GM12878 (cell line): ENCODE measurements at regions not wholly inside any gene's neighbourhood (a gene's known extent, or its start where the extent isn't known, plus 50 kb on each side); places are given as distances from the start of the nearest gene placed in this dataset.

Source experiments
- ATAC-seq: fragments of 200-7000 bp; cut with Tn5 transposase; 3 replicates; pipeline ENCODE4 v1.9.1; 2020; ENCODE audit warnings: mild to moderate bottlenecking, moderate library complexity
- BruUV-seq: library from RNA; stranded (reverse); fragments of 400-500 nt; replicated peaks from 2 replicates; lab custom pipeline; 2021; lab: Mats Ljungman, UMichigan
- CTCF ChIA-PET: fragments of 300-600 bp; sonication (Branson Sonifier 250); formaldehyde crosslinking; extraction: SDS; loops from one replicate; lab custom pipeline; 2021; ENCODE audit warnings: inconsistent platforms; lab: Yijun Ruan, JAX
- POLR2A ChIA-PET: fragments of 350-600 bp; formaldehyde crosslinking; extraction: SDS; loops from one replicate; lab custom pipeline; 2021; ENCODE audit warnings: inconsistent platforms; lab: Charles Lee
- RAD21 ChIA-PET: fragments of 300-600 bp; sonication (Branson Sonifier 250); formaldehyde crosslinking; loops from one replicate; lab custom pipeline; 2023; ENCODE audit warnings: antibody characterized with exemption; ENCODE audit not compliant: unreplicated experiment; lab: Charles Lee
- SMC1A ChIA-PET: fragments of 300-600 bp; sonication (Branson Sonifier 250); formaldehyde crosslinking; loops from one replicate; lab custom pipeline; 2023; ENCODE audit not compliant: unreplicated experiment, uncharacterized antibody; lab: Charles Lee
- DNase-seq: peaks from one replicate; pipeline ENCODE4 v3.0.0-alpha.2; 2011; ENCODE audit warnings: low read depth, low spot score
- FAIRE-seq: peaks from 3 replicates; lab custom pipeline; 2011; peaks lifted over from hg19 to GRCh38; lab: Jason Lieb, UNC
- H2AFZ ChIP-seq: 2 replicates; pipeline ENCODE4 v1.6.0; 2011; ENCODE audit warnings: low read depth, low read length, control low read depth; ENCODE audit not compliant: control insufficient read depth
- H3K27ac ChIP-seq: 2 replicates; pipeline ENCODE4 v1.5.1; 2011; ENCODE audit warnings: control low read depth; ENCODE audit not compliant: control insufficient read depth, insufficient read depth
- H3K27me3 ChIP-seq, 2 experiments: replicated peaks in 1 of 2; 2 replicates each; pipeline versions ENCODE4 v1.6.0 to v1.6.1; 2011; ENCODE audit warnings: low read length in 1 of 2; ENCODE audit not compliant: control insufficient read depth in 2 of 2, insufficient read depth in 2 of 2
- H3K36me3 ChIP-seq, 2 experiments: 2 replicates each; pipeline ENCODE4 v1.5.1; 2011; ENCODE audit warnings: low read length in 1 of 2; ENCODE audit not compliant: control insufficient read depth in 2 of 2, insufficient read depth in 2 of 2
- H3K4me1 ChIP-seq: 2 replicates; pipeline ENCODE4 v1.6.1; 2011; ENCODE audit warnings: mild to moderate bottlenecking, low read length, moderate library complexity, mixed read lengths; ENCODE audit not compliant: control insufficient read depth, insufficient read depth
- H3K4me2 ChIP-seq: 2 replicates; pipeline ENCODE4 v1.6.0; 2011; ENCODE audit warnings: control low read depth; ENCODE audit not compliant: control insufficient read depth, insufficient read depth
- H3K4me3 ChIP-seq: fragments of 200-600 bp; sonication (generic); 2 replicates; pipeline ENCODE4 v1.5.1; 2016
- H3K79me2 ChIP-seq: 2 replicates; pipeline ENCODE4 v1.6.0; 2011; ENCODE audit warnings: low read length; ENCODE audit not compliant: control insufficient read depth, insufficient read depth
- H3K9ac ChIP-seq: 2 replicates; pipeline ENCODE4 v1.8.0; 2011; ENCODE audit warnings: low read length, control low read depth, mixed read lengths; ENCODE audit not compliant: control insufficient read depth, insufficient read depth
- H3K9me3 ChIP-seq: replicated peaks from 3 replicates; pipeline ENCODE4 v1.5.1; 2011; ENCODE audit warnings: mild to moderate bottlenecking, low read length; ENCODE audit not compliant: control insufficient read depth, insufficient read depth
- H4K20me1 ChIP-seq: 2 replicates; pipeline ENCODE4 v1.6.0; 2011; ENCODE audit not compliant: control insufficient read depth, insufficient read depth
- BRCA1 ChIP-seq: IDR thresholded peaks from 2 replicates; pipeline ENCODE4 v1.6.1; 2011; ENCODE audit warnings: low read depth, low read length, improper control_type of control experiment
- CHD4 ChIP-seq: fragments of 200-600 bp; sonication (generic); IDR thresholded peaks from 2 replicates; pipeline ENCODE4 v1.6.1; 2016; ENCODE audit warnings: mild to moderate bottlenecking
- JUNB ChIP-seq: IDR thresholded peaks from 2 replicates; pipeline ENCODE4 v1.6.1; 2016; ENCODE audit warnings: antibody characterized with exemption, mild to moderate bottlenecking
- MYB ChIP-seq: fragments of 150-350 bp; IDR thresholded peaks from 2 replicates; pipeline ENCODE4 v1.6.1; 2014; ENCODE audit warnings: mild to moderate bottlenecking, low read depth, low read length, borderline replicate concordance
- NFXL1 ChIP-seq: fragments of 450-650 bp; IDR thresholded peaks from 2 replicates; pipeline ENCODE4 v1.6.1; 2017; ENCODE audit warnings: antibody characterized with exemption, mild to moderate bottlenecking, borderline replicate concordance
- RBBP5 ChIP-seq: fragments of 200-600 bp; sonication (generic); conservative IDR thresholded peaks from 2 replicates; pipeline ENCODE4 v1.6.1; 2016
- RELA ChIP-seq: fragments of 450-650 bp; IDR thresholded peaks from 2 replicates; pipeline ENCODE4 v1.8.0; 2014; ENCODE audit warnings: borderline replicate concordance; ENCODE audit not compliant: partially characterized antibody
- RFX5 ChIP-seq: IDR thresholded peaks from 2 replicates; pipeline ENCODE4 v1.6.1; 2011; ENCODE audit warnings: low read depth, low read length, improper control_type of control experiment
- SMARCA5 ChIP-seq: fragments of 450-650 bp; IDR thresholded peaks from 2 replicates; pipeline ENCODE4 v1.6.1; 2017; ENCODE audit warnings: mild to moderate bottlenecking
- SREBF1 ChIP-seq: IDR thresholded peaks from 2 replicates; pipeline ENCODE4 v1.6.1; 2012; ENCODE audit warnings: mild to moderate bottlenecking, low read length
- TAF1 ChIP-seq: IDR thresholded peaks from 2 replicates; pipeline ENCODE4 v1.6.1; 2011; ENCODE audit warnings: mild to moderate bottlenecking, low read depth, low read length, borderline replicate concordance
- TBL1XR1 ChIP-seq: IDR thresholded peaks from 2 replicates; pipeline ENCODE4 v1.6.1; 2012; ENCODE audit warnings: low read depth, low read length, improper control_type of control experiment
- ZNF207 ChIP-seq: fragments of 450-650 bp; IDR thresholded peaks from 2 replicates; pipeline ENCODE4 v1.6.1; 2014; ENCODE audit warnings: antibody characterized with exemption, mild to moderate bottlenecking, borderline replicate concordance
- ZZZ3 ChIP-seq: IDR thresholded peaks from 2 replicates; pipeline ENCODE4 v1.6.1; 2011; ENCODE audit warnings: low read depth; ENCODE audit not compliant: control insufficient read depth, insufficient read length
- in situ Hi-C: fragments of 300-500 bp; cut with MboI; formaldehyde crosslinking; loops from 9 replicates; pipeline ENCODE4 v1.14.3; 2018; ENCODE audit warnings: mixed read lengths
- intact Hi-C: fragments of 100-400 bp; cut with micrococcal nuclease; formaldehyde crosslinking; loops from one replicate; pipeline ENCODE4 v1.14.2; 2022; ENCODE audit not compliant: unreplicated experiment
- TF ChIP-seq, protein P1 (sequence below): fragments of 450-650 bp; IDR thresholded peaks from 2 replicates; pipeline ENCODE4 v1.6.1; 2017; ENCODE audit warnings: antibody characterized with exemption, mild to moderate bottlenecking, moderate library complexity
- TF ChIP-seq, protein P2 (sequence below): fragments of 150-350 bp; IDR thresholded peaks from 2 replicates; pipeline ENCODE4 v1.6.1; 2016; ENCODE audit warnings: low read depth, low read length
- TF ChIP-seq, protein P3 (sequence below): IDR thresholded peaks from 2 replicates; pipeline ENCODE4 v1.6.1; 2011; ENCODE audit warnings: mild to moderate bottlenecking, low read depth, low read length, moderate library complexity; ENCODE audit not compliant: insufficient replicate concordance
- TF ChIP-seq, protein P4 (sequence below): fragments of 450-650 bp; conservative IDR thresholded peaks from 2 replicates; pipeline ENCODE4 v1.6.1; 2017; ENCODE audit warnings: mild to moderate bottlenecking, moderate library complexity

DNA sequence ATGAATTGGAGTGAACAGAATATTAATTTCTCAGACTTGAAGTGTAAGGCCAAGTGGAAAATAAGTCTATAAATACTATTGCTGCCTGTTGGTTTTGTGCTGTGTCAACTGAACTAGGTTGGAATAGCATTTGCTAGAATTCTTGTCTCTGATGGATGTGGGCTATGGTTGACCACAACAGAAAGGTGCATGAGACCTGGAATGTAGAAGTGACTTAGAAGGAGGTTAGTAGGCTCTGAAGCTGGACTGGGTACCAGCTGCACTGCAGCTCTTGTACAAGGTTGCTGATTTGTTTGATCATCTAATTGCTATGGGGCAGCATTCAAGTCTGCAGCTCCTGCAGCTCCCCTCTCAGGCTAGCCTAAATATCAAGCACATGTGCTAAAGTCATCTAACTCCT lies 479.0 kb upstream of the NRSN1 start:
- no peak for ATAC-seq
- Histone ChIP-seq H4K20me1 (no peaks in the 10 kb centered on the region), H3K27me3 (no peaks in the 10 kb centered on the region), H2AFZ (no peak overlapping the region), H3K36me3 (no peaks in the 10 kb centered on the region), H3K4me1 (no peaks in the 10 kb centered on the region), H3K79me2 (no peaks in the 10 kb centered on the region), H3K4me2 (no peak overlapping the region), H3K27ac (no peak overlapping the region), H3K9me3 (no peaks in the 10 kb centered on the region), H3K4me3 (no peak overlapping the region), H3K9ac (no peak overlapping the region)
- CTCF ChIA-PET: no interaction called here
- POLR2A ChIA-PET: no interaction called here
- SMC1A ChIA-PET: interaction anchor here (0.7 kb wide), 1 partner anchor 176 kb away, joined by 3 read pairs; no protein-coding TSS in a partner anchor
- intact Hi-C loops: no loop called here
- DNase-seq: no peak
- RAD21 ChIA-PET: no interaction called here
- FAIRE-seq: no peak
- BruUV-seq: no TSS peak
- in situ Hi-C loops: no loop called here
- TF ChIP-seq ZZZ3 (no peak), JUNB (no peak), MYB (no peak), TBL1XR1 (no peak), RBBP5 (no peak), ZNF207 (no peak), SREBF1 (no peak), CHD4 (no peak), RELA (no peak), TAF1 (no peak), BRCA1 (no peak), RFX5 (no peak), NFXL1 (no peak), SMARCA5 (no peak)
- TF ChIP-seq, protein P1, sequence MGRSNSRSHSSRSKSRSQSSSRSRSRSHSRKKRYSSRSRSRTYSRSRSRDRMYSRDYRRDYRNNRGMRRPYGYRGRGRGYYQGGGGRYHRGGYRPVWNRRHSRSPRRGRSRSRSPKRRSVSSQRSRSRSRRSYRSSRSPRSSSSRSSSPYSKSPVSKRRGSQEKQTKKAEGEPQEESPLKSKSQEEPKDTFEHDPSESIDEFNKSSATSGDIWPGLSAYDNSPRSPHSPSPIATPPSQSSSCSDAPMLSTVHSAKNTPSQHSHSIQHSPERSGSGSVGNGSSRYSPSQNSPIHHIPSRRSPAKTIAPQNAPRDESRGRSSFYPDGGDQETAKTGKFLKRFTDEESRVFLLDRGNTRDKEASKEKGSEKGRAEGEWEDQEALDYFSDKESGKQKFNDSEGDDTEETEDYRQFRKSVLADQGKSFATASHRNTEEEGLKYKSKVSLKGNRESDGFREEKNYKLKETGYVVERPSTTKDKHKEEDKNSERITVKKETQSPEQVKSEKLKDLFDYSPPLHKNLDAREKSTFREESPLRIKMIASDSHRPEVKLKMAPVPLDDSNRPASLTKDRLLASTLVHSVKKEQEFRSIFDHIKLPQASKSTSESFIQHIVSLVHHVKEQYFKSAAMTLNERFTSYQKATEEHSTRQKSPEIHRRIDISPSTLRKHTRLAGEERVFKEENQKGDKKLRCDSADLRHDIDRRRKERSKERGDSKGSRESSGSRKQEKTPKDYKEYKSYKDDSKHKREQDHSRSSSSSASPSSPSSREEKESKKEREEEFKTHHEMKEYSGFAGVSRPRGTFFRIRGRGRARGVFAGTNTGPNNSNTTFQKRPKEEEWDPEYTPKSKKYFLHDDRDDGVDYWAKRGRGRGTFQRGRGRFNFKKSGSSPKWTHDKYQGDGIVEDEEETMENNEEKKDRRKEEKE: no peak
- TF ChIP-seq, protein P2, sequence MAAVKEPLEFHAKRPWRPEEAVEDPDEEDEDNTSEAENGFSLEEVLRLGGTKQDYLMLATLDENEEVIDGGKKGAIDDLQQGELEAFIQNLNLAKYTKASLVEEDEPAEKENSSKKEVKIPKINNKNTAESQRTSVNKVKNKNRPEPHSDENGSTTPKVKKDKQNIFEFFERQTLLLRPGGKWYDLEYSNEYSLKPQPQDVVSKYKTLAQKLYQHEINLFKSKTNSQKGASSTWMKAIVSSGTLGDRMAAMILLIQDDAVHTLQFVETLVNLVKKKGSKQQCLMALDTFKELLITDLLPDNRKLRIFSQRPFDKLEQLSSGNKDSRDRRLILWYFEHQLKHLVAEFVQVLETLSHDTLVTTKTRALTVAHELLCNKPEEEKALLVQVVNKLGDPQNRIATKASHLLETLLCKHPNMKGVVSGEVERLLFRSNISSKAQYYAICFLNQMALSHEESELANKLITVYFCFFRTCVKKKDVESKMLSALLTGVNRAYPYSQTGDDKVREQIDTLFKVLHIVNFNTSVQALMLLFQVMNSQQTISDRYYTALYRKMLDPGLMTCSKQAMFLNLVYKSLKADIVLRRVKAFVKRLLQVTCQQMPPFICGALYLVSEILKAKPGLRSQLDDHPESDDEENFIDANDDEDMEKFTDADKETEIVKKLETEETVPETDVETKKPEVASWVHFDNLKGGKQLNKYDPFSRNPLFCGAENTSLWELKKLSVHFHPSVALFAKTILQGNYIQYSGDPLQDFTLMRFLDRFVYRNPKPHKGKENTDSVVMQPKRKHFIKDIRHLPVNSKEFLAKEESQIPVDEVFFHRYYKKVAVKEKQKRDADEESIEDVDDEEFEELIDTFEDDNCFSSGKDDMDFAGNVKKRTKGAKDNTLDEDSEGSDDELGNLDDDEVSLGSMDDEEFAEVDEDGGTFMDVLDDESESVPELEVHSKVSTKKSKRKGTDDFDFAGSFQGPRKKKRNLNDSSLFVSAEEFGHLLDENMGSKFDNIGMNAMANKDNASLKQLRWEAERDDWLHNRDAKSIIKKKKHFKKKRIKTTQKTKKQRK: no peak
- TF ChIP-seq, protein P3, sequence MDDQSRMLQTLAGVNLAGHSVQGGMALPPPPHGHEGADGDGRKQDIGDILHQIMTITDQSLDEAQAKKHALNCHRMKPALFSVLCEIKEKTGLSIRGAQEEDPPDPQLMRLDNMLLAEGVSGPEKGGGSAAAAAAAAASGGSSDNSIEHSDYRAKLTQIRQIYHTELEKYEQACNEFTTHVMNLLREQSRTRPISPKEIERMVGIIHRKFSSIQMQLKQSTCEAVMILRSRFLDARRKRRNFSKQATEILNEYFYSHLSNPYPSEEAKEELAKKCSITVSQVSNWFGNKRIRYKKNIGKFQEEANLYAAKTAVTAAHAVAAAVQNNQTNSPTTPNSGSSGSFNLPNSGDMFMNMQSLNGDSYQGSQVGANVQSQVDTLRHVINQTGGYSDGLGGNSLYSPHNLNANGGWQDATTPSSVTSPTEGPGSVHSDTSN: no peak
- TF ChIP-seq, protein P4, sequence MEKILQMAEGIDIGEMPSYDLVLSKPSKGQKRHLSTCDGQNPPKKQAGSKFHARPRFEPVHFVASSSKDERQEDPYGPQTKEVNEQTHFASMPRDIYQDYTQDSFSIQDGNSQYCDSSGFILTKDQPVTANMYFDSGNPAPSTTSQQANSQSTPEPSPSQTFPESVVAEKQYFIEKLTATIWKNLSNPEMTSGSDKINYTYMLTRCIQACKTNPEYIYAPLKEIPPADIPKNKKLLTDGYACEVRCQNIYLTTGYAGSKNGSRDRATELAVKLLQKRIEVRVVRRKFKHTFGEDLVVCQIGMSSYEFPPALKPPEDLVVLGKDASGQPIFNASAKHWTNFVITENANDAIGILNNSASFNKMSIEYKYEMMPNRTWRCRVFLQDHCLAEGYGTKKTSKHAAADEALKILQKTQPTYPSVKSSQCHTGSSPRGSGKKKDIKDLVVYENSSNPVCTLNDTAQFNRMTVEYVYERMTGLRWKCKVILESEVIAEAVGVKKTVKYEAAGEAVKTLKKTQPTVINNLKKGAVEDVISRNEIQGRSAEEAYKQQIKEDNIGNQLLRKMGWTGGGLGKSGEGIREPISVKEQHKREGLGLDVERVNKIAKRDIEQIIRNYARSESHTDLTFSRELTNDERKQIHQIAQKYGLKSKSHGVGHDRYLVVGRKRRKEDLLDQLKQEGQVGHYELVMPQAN: no peak
